WI38 (cell line): ENCODE measurements at regions not wholly inside any gene's neighbourhood (a gene's known extent, or its start where the extent isn't known, plus 50 kb on each side); places are given as distances from the start of the nearest gene placed in this dataset.
A peak's percentile ranks its signal among the peaks of the same experiment; 100 is the strongest.

ENCODE experiments used
- H3K4me3 ChIP-seq: 2 replicates; pipeline ENCODE4 v1.5.1; 2011; ENCODE audit warnings: low read depth, mild to moderate bottlenecking, control low read depth, low read length
- CTCF ChIP-seq: IDR thresholded peaks from 2 replicates; pipeline ENCODE4 v1.5.1; 2012; ENCODE audit warnings: low read depth, mild to moderate bottlenecking, control low read depth, low read length

GRCh38 chr15:87610366-87610765 is 646.2 kb downstream of the NTRK3 start:
- no peak overlapping the region for H3K4me3 ChIP-seq
- TF ChIP-seq CTCF = no peak

- H3K4me3 ChIP-seq = no peak overlapping the region
- TF ChIP-seq CTCF = no peak
Measured at GRCh38 chr15:87609894-87610293, 646.6 kb downstream of the NTRK3 start.

GRCh38 chr15:87609474-87609873 is 647.1 kb downstream of the NTRK3 start:
- H3K4me3 ChIP-seq = no peak overlapping the region
- TF ChIP-seq CTCF = no peak

GRCh38 chr15:87608238-87609028 is 648.1 kb downstream of the NTRK3 start:
- H3K4me3 ChIP-seq = no peak overlapping the region
- TF ChIP-seq CTCF = no peak

- TF ChIP-seq CTCF = no peak
- H3K4me3 ChIP-seq = no peak overlapping the region
Measured at GRCh38 chr15:87606971-87607370, 649.6 kb downstream of the NTRK3 start.

- H3K4me3 ChIP-seq = no peak overlapping the region
- TF ChIP-seq CTCF = 0 out of 2 replicates have a peak, but pooled peaks have one; percentile 4
Measured at GRCh38 chr15:87604857-87605446, 651.6 kb downstream of the NTRK3 start.

- H3K4me3 ChIP-seq = no peak overlapping the region
- no peak for TF ChIP-seq CTCF
Measured at GRCh38 chr15:87602371-87602770, 654.2 kb downstream of the NTRK3 start.
